HL-60 (cell line): ENCODE measurements at regions not wholly inside any gene's neighbourhood (a gene's known extent, or its start where the extent isn't known, plus 50 kb on each side); places are given as distances from the start of the nearest gene placed in this dataset.

Experiments
- DNase-seq, 2 experiments: peaks; one replicate each; pipeline ENCODE4 v3.0.0-alpha.2; 2010 to 2020; ENCODE audit warnings: low read depth in 1 of 2, low spot score in 1 of 2
- H3K27ac ChIP-seq: fragments of 250-450 bp; sonication (Bioruptor Pico); replicated peaks from 2 replicates; pipeline ENCODE4 v1.5.1; 2020; ENCODE audit warnings: mild to moderate bottlenecking, moderate library complexity
- H3K27me3 ChIP-seq: fragments of 250-450 bp; sonication (Bioruptor Pico); 2 replicates; pipeline ENCODE4 v1.5.1; 2021; ENCODE audit warnings: mild to moderate bottlenecking, moderate library complexity; ENCODE audit not compliant: insufficient read depth, poor library complexity, severe bottlenecking
- H3K4me3 ChIP-seq: replicated peaks from 2 replicates; pipeline ENCODE4 v1.5.1; 2011; ENCODE audit warnings: mild to moderate bottlenecking, control low read depth, low read length; ENCODE audit not compliant: insufficient read depth
- GABPA ChIP-seq: IDR thresholded peaks from 2 replicates; pipeline ENCODE4 v1.6.1; 2012; ENCODE audit warnings: low read depth
- POLR2AphosphoS5 ChIP-seq: IDR thresholded peaks from 2 replicates; pipeline ENCODE4 v1.6.1; 2012; ENCODE audit warnings: low read depth
- SPI1 ChIP-seq: IDR thresholded peaks from 2 replicates; pipeline ENCODE4 v1.6.1; 2012; ENCODE audit warnings: low read depth, mild to moderate bottlenecking, borderline replicate concordance
- TF ChIP-seq, protein P1 (sequence below): IDR thresholded peaks from 2 replicates; pipeline ENCODE4 v1.6.1; 2012; ENCODE audit warnings: low read depth; ENCODE audit not compliant: insufficient replicate concordance
- TF ChIP-seq, protein P2 (sequence below): IDR thresholded peaks from one replicate; pipeline ENCODE4 v1.5.1; 2011; ENCODE audit warnings: low read length, control low read depth, inconsistent platforms; ENCODE audit not compliant: insufficient read depth

DNA sequence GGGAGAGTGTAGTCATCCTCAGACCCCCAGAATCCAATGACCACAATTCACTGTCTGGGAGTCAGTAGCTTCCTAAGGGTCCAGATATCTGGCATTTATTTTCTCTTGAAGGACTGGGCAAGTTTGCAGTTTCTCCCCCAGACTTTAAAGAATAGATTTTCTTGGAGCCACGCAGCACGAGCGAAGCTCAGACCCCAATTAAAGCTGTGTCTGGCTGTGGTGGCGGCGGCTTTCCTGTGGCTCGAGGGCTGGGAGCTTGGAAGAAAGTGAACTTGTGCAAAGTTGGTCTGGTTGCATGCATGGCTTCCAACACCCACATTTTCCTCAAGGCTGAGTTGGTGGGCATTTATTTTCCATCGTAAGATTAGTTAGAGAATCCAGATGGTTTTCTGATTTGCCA is 105.0 kb downstream of the ACKR3 start:
- DNase-seq, result no peak
- TF ChIP-seq, protein P1, sequence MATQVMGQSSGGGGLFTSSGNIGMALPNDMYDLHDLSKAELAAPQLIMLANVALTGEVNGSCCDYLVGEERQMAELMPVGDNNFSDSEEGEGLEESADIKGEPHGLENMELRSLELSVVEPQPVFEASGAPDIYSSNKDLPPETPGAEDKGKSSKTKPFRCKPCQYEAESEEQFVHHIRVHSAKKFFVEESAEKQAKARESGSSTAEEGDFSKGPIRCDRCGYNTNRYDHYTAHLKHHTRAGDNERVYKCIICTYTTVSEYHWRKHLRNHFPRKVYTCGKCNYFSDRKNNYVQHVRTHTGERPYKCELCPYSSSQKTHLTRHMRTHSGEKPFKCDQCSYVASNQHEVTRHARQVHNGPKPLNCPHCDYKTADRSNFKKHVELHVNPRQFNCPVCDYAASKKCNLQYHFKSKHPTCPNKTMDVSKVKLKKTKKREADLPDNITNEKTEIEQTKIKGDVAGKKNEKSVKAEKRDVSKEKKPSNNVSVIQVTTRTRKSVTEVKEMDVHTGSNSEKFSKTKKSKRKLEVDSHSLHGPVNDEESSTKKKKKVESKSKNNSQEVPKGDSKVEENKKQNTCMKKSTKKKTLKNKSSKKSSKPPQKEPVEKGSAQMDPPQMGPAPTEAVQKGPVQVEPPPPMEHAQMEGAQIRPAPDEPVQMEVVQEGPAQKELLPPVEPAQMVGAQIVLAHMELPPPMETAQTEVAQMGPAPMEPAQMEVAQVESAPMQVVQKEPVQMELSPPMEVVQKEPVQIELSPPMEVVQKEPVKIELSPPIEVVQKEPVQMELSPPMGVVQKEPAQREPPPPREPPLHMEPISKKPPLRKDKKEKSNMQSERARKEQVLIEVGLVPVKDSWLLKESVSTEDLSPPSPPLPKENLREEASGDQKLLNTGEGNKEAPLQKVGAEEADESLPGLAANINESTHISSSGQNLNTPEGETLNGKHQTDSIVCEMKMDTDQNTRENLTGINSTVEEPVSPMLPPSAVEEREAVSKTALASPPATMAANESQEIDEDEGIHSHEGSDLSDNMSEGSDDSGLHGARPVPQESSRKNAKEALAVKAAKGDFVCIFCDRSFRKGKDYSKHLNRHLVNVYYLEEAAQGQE, result no peak
- TF ChIP-seq POLR2AphosphoS5 (no peak), GABPA (no peak), SPI1 (no peak)
- TF ChIP-seq, protein P2, sequence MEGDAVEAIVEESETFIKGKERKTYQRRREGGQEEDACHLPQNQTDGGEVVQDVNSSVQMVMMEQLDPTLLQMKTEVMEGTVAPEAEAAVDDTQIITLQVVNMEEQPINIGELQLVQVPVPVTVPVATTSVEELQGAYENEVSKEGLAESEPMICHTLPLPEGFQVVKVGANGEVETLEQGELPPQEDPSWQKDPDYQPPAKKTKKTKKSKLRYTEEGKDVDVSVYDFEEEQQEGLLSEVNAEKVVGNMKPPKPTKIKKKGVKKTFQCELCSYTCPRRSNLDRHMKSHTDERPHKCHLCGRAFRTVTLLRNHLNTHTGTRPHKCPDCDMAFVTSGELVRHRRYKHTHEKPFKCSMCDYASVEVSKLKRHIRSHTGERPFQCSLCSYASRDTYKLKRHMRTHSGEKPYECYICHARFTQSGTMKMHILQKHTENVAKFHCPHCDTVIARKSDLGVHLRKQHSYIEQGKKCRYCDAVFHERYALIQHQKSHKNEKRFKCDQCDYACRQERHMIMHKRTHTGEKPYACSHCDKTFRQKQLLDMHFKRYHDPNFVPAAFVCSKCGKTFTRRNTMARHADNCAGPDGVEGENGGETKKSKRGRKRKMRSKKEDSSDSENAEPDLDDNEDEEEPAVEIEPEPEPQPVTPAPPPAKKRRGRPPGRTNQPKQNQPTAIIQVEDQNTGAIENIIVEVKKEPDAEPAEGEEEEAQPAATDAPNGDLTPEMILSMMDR, result no peak
- Histone ChIP-seq H3K4me3 (no peak overlapping the region), H3K27me3 (no peaks in the 10 kb centered on the region), H3K27ac (no peak overlapping the region)

DNA sequence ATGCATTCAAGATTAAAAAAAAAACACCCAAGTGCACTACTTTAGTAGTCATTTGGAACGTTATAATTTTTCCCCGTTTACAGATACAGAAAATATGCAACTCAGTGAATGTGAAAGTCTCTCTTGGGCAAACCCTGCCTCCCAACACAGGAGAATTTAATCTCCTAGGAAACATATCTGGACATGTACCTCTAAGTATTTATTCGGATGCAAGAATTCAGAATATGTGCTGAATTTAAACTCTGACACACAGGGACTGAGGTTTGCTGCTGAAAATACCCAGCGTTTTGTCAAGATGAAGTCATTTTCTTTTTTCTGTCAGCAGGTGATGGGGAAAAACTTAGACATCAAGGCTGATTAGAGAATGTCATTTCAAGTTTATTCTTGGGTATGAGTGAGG is 105.4 kb downstream of the ACKR3 start:
- Histone ChIP-seq H3K4me3 (no peak overlapping the region), H3K27ac (no peak overlapping the region), H3K27me3 (no peaks in the 10 kb centered on the region)
- TF ChIP-seq SPI1 (no peak), GABPA (no peak), POLR2AphosphoS5 (no peak)
- TF ChIP-seq, protein P2, result no peak
- TF ChIP-seq, protein P1, result no peak
- no peak for DNase-seq

DNA sequence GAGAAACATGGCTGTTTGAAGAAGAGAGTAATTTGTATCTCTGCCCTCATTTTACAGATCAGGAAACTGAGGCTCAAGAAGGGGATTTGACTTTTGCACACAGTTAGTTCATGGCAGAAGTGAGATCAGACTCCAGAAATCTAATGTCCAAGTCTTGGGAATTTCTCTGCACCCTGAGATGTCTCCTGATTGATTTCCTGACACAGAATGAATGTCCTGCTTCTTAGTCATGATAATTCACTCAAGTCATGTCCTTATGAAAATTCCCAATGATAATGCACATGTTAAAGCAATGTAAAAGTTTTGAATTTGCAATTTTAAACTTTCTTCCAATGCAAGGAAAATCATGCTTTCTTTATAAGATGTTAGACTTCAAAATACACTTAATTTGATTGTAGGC is 105.9 kb downstream of the ACKR3 start:
- TF ChIP-seq, protein P2, result no peak
- TF ChIP-seq, protein P1, result no peak
- TF ChIP-seq GABPA, result no peak
- no peak for TF ChIP-seq SPI1
- no peak for TF ChIP-seq POLR2AphosphoS5
- H3K4me3 ChIP-seq, result no peak overlapping the region
- no peak for DNase-seq
- H3K27me3 ChIP-seq, result no peaks in the 10 kb centered on the region
- H3K27ac ChIP-seq, result no peak overlapping the region
